HG03460 (cell line): ENCODE measurements at regions not wholly inside any gene's neighbourhood (a gene's known extent, or its start where the extent isn't known, plus 50 kb on each side); places are given as distances from the start of the nearest gene placed in this dataset.
"Not testable (repeated sequence)": the region's sequence is repeated elsewhere in the genome, so short reads cannot be mapped to it uniquely, and the experiment has no call there.

Experiments used
- ATAC-seq: cut with Tn5 transposase; IDR thresholded peaks from one replicate; pipeline ENCODE4 v1.9.1; 2021; ENCODE audit not compliant: unreplicated experiment

DNA sequence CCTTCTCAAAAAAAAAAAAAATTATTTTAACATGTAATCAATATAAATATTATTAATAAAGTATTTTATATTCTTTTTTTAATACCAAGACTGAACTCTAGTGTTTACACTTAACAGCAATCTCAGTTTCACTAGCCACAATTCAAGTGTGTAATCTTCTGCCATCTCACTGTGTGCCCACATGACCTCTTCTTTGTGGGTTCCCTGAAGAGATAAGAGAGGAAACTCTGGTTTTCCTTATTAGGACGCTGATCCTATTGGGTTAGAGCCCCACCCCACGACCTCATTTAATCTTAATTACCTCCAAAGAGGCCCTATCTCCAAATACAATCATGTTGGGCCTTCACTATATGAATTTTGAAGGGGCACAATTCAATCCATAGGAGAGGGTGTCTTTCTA lies 177.6 kb downstream of the STK31 start:
- ATAC-seq, result no peak

DNA sequence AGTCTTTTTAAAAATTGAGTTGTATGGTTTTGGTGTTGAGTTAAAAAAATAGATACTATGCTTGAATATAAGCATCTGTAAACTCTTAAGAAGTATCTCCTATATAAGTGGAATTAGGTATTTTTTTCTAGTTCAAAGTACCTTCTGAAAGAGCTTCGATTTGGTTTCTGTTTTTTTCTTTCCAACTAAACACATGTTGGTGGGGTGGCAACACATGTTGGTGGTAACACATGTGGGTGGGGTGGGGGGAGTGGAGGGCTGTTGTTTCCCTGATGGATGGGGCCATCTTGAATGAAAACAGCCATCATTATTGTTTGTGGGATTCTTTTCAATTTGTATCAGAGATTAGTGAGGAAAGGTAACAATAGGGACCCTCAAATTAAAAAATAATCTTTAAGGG lies 178.9 kb downstream of the STK31 start:
- ATAC-seq, result no peak

DNA sequence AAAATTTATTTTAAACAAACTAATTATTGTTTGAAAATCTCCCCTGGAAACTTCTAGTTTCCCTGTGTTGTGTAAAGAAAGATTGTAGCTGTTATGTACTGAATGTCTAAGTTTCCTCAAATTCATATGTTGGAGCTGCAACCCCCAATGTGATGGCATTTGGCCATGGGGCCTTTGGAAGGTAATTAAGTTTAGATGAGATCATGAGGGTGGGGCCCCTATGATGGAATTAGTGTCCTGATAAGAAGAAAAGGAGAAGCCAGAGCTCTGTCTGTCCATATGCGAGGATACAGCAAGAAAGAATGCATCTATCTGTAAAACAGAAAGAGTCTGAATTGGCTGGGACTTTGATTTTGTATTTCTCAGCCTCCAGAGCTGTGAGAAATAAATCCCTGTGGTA lies 179.5 kb downstream of the STK31 start:
- ATAC-seq, result no peak

DNA sequence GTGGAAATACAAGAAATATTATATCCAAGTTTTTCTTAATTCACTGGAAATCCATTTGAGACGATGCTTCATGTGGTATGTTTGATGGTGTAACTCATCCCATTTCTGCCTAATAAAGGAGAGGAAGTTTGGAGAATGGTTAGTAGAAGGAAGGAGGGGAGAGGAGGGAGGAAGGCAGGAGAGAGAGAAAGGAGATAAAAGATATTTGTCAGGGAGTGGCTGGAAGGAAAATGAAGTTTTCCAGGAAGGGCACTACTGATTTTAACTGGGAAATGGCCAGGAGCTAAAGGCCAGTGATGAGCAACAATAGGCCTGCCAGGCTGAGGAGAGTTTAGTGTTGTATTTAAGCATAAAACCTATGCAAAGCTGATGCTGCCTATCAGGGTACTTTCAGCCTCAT lies 182.0 kb downstream of the STK31 start:
- no peak for ATAC-seq

- ATAC-seq, result no peak
These were observed 183.3 kb downstream of the STK31 start for GRCh38 chr7:23893176-23893941.

DNA sequence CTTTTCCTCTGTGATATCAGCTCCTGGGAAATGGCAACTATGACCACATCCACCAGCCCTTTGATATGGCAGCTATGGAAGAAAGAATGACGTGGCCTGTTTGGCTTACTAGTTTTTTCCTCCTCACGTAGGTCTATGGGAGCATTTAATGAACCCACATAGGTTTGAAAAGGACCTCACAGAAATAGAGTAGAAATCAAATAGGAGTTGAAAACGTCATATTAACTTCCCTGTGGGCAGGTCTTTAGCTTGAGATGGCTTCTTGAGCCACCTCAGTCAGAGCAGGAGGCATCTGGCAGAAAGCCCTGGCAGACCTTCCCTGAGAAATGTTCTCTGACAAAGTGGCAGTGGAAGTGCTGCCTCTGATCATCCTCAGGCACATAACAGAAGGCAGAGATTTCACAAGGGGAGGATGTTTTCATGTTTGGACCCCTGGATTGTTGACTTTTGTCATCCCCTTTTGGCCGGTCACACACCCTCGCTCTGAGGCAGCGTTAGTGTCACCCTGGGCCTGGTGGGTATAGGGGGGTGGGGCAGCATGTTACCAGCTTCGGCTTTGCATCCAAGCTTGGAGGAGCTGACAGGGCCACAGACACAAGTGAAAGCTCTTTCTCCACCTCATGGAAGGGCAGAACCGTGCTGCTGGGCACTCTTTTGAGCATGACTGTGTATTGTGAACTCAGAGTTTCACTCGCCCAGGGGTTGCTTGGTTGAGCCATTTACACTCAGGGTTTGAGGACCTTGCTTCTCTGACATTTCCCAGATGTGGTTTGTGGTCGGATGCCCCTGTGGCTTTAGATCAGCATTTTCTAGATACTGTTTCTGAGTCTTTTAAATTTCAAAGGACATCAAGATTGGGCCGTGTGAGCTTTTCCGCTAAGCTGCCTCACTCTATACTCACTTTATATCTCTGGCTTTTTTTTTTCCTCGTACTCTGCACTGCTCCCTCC lies 184.2 kb downstream of the STK31 start:
- ATAC-seq, result no peak

- no peak for ATAC-seq
These were observed 185.0 kb downstream of the STK31 start for GRCh38 chr7:23894892-23895569.

DNA sequence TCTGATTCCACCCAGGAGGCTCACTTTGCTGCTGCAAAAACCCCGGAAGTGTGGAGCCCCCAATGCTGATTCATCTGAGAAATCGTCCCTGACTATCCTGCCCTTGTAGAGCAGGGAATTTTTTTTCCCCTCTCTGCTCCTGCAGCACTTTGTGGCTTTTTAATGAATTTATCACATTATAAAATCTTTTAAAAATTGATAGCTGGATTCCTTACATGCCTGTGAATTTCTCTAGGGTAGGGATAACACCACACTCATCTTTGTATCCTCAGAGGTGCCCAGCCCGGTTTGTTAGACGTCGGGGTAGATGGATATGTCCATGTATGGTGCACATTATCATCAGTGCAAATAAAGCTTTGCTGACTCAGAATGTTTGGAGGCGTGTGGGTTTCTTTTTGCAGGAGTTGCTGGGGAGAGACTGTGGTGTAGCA lies 185.7 kb downstream of the STK31 start:
- ATAC-seq, result no peak

DNA sequence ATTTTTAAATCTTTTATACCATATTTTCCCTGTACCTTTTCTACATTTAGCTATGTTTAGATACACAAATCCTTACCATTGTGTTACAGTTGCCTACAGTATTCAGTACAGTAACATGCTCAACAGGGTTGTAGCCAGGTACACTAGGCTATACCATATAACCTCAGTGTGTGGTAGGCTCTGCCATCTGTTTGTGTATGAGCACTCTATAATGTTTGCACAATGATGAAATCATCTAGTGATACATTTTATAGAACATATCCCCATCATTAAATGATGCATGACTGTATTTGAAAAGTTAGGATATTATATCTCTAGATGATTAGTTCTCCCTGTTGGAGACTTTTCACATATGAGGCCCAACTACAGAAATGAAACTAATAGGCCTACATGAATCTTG lies 188.6 kb downstream of the STK31 start:
- ATAC-seq, result no peak

DNA sequence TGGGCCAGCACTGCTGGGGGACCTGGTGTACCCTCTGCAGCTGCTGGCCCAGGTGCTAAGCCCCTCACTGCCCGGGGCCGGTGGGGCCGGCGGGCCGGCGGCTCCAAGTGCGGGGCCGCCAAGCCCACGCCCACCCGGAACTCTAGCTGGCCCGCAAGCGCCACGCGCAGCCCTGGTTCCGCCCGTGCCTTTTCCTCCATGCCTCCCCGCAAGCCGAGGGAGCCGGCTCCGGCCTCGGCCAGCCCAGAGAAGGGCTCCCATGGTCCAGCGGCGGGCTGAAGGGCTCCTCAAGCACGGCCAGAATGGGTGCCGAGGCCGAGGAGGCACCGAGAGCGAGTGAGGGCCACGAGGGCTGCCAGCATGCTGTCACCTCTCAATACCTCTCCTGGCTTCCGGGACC lies 194.9 kb downstream of the STK31 start:
- not testable (repeated sequence) for ATAC-seq

- no peak for ATAC-seq
These were observed 197.0 kb downstream of the STK31 start for GRCh38 chr7:23907012-23907411.

- ATAC-seq, result no peak
These were observed 199.4 kb downstream of the STK31 start for GRCh38 chr7:23909426-23909825.

GRCh38 chr7:23912065-23912464 lies 202.0 kb downstream of the STK31 start:
- no peak for ATAC-seq

DNA sequence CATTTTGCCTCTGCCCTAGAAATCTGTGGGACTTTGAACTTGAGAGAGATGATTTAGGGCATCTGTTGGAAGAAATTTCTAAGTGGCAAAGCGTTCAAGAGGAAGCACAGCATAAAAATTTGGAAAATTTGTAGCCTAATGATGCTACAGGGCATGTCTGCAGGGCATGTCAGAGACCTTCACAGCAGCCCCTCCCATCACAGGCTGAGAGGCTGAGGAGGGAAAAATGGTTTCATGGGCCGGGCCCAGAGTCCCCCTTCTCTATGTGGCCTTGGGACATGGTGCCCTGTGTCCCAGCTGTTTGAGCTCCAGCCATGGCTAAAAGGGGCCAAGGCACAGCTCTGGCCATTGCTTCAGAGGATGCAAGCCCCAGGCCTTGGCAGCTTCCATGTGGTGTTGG lies 203.0 kb downstream of the STK31 start:
- no peak for ATAC-seq

DNA sequence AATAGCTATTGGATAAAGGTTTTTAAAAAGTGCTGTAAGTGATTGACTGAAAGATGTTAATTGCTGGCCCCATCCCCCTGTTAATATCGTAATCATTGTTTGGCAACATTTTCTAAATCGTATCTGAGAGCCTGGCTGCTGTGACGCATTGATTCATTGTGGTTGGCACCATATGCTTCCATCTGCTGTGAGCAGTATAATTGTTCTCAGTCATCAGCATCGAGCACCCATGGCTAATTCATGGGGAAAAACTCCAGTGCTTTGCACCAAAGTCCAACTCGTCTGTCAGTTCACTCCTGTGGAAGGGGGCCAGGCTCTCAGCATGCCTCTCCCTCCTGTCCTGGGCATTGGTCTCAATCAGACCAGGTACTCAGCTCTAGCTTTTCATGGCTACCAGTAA lies 205.2 kb downstream of the STK31 start:
- ATAC-seq, result no peak

DNA sequence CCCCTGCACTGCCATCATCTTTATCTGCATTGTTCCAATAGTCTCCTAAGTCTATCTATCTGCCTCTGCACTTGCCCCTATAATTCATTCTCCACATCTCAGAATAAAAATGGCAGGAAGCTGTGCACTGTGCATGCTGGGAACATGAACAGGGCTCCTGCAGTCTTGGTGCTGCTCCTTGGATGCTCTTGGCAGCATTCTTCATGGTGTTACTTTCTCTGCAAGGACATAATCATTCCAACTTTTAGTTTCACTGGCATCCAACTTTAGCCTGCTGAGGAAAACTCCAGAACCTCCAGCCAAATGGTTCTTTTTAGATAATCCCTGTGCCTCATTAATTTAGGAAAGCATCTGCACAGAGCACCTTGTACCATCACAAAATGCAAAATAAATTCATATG lies 208.3 kb downstream of the STK31 start:
- no peak for ATAC-seq

GRCh38 chr7:23918856-23919255 lies 208.8 kb downstream of the STK31 start:
- ATAC-seq, result no peak

- no peak for ATAC-seq
These were observed 215.1 kb downstream of the STK31 start for GRCh38 chr7:23925088-23925487.

DNA sequence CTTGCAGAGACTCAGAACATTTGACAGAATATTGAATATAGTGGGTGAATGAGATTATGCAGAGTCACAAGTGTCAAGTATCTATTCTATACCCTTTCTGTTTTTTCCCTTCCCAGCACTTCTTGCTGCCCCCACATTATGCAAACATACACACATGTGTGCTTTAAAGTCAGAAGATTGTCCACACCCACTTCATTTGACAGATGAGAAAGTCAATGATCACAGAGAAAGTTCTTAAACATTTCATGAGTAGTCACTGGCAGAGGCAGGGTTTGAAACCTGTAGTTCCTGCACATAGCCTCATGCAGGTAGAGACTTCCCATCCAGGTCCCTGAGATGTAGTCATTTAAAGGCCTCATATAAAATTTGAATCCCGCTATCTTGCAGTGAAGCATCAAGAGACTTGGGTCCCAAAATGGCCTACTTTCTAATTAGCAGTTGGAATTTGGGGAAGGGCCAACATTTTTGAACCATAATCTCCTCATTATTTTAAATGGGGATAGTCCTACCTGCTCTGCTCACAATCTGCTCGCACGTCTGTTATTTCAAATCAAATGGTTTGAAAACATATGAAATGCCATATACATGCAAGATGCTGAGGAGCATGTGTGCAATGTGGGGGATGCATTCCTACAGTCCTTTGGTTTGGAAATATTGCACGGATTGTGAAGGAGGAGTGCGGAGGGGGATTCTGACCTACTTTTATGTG lies 217.8 kb downstream of the STK31 start:
- no peak for ATAC-seq

- ATAC-seq, result no peak
These were observed 218.4 kb downstream of the STK31 start for GRCh38 chr7:23928418-23928775.

DNA sequence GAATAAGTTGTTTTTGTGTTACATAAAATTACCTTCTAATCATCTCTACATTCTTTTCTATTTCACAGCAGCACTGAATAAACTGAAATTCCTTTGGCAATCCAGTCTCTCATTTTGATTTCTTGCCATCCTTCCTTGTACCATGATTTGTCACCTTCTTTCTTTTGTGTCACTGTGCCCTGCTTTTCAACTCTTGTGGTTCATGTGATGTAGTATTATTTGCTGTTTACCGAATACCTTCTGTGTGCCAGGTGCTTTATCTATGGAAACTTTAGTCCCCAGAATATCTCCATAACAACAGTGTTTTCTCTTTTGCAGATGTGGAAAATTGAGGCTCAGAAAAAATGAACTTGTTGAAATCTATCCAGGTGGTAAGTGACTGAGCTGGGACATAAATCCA lies 220.3 kb downstream of the STK31 start:
- no peak for ATAC-seq
